Midbrain (tissue), 1 donor: ENCODE measurements at regions not wholly inside any gene's neighbourhood (a gene's known extent, or its start where the extent isn't known, plus 50 kb on each side); places are given as distances from the start of the nearest gene placed in this dataset.

Experiments
- DNase-seq: peaks from one replicate; lab custom pipeline; 2025; lab: John Stamatoyannopoulos, UW

DNA sequence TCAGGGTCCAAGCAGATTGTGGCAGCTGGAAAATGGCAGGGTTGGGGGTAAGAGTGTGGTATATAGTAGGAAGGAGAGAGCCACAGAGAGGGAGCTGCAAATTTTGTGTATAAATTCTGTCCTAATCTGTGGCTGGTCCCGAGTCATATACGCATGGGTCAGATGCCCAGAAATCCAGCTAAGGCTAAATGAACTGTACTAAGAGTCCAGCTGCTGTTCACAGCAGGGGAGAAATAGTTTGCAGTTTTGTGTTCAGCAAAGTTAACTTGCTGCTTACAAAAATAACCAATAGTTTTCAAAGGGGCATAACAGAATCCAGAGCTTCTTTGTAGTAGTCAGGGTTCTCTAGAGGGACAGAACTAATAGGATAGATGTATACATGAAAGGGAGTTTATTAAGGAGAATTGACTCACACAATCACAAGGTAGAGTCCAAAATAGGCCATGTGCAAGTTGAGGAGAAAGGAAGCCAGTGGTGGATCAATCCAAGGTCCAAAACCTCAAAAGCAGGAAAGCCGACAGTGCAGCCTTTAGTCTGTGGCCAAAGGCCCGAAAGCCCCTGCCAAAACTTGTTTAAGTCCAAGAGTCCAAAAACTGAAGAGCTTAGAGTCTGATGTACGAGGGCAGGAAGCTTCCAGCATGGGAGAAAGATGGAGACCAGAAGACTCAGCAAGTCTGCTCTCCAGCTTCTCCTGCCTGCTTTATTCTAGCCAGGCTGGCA lies 146.1 kb upstream of the KBTBD8 start:
- no peak for DNase-seq

DNA sequence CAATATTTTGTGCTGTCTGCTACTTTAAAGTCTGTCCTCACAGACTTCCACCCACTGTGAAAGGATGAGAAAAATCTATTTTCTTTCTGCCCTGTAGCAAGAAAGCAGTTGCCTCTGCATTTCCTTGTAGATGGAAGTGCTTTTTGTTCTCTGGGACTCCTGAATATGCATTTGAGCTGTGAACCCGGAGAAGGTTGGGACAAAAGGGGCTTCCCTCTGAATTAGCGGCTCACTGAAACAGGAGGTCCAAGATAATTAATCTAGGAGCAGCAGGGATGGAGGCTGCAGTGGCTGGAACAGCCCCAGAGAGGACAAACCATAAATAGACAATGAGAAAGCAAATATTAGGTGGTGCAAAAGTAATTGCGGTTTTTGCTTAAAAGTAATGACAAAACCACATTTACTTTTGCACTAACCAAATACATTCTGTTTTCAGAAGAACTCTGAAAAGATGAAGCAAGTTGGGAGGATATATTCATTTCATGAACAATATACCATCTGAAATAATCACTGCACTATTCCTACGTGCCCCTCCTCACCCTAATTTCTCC lies 143.4 kb upstream of the KBTBD8 start:
- DNase-seq: no peak

DNA sequence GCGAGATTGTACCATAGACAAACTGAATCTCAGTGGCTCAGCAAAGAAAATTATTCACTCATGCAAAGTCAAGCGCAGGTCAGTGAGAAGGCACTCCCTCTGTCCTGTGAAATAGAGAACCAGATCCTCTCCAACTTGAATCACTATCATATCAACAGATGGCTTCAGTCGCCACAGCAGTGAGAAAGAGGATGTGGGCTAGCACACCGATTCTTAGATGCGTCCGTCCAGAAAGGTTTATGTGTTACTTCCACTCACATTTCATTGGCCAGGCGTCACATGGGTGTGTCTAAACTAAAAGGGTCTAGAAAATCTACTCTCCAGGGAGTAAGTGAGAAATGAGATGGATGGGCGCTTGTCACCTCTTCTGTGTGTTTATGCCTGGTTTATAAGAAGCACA lies 141.6 kb upstream of the KBTBD8 start:
- no peak for DNase-seq

DNA sequence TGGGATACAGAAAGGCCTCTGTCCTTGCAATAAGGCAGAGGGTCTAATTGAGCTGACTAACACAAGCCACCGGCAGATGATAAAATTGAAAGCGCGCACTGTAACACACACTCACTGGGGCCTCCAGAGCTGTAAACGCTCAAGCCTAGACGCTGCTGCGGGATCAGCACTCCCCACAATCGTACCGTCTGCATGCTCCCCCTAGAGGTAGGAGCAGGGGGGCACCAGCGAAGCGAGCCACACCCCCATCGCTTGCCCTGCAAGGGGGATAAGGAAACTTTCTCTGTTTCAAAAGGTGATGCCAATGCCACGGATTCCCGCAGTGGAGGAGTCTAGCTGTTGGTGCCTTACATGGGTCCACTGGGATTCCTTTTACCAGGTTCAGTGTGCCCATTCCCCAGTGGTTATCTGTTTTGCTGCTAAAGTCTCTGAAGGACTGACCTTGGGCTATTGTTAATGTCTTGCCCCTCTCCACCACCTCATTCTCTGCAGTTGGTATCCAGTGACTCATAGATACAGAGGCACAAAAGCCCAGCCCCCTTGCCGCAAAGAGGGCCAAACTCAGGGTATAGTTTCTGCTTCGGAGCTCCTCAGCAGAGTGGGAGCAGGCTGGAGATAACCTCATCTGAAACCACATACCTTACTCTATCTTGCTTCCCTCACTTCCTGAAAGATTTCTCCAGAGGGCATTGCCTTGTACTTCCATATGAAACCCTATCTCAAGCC lies 139.3 kb upstream of the KBTBD8 start:
- no peak for DNase-seq

DNA sequence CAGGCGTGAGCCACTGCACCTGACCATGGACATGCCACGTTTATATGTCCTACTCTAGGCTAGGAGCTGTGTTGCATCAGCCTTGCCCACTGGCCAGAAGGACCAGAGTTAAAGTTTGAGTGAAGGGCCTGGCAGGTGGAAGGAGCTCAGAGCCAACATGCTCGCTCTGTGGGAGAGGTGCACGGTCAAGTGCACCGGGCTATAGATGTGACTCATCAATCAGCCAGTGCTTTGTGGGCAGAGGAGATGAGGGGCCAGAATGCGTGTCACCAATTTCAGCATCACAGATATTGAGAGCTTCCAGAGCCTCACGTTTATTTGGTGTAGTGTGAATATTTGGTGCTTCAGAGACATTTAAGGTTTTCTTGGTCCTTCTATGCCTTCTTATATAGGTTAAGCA lies 137.3 kb upstream of the KBTBD8 start:
- no peak for DNase-seq

DNA sequence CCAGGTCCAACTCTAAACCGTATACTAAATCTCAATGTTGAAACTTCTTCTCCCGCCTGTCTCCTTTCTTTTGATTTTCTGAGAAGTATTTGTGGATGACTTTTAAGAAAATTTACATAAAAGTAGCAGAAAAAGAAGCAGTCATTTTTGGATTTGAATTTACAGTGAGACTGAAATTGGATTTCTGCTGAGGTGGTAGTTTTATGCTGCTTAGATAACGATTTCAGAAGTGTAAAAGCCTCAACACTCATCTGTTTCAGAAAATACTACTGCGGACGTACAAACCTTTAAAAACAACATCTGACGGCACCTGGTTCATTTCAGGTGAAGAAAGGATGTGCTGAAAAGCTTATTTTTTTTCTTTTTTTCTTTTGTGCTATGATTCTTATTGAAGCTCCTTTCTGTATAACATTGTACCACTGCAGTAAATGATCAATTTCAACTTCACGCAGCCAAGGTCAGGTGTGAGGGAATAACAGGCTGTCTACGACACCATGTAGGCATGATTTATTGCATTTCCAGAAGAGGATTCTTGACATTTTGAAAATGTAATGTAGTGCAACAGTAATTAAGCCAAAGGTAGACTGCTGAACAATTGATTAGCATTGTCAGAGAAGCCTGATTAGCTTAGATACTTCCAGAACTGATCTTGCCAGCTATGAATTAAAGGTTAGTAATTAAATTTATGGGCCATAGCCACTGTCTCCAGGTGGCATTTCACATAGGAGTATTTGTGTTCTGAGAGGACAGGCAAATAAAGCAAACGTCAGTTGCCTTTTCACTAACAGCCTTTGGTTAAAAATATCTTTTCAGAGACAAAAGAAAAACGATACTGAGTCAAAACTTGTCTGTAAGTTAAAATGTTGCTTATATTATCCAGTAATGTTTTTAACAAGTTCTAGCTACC lies 134.6 kb upstream of the KBTBD8 start:
- DNase-seq: no peak

DNA sequence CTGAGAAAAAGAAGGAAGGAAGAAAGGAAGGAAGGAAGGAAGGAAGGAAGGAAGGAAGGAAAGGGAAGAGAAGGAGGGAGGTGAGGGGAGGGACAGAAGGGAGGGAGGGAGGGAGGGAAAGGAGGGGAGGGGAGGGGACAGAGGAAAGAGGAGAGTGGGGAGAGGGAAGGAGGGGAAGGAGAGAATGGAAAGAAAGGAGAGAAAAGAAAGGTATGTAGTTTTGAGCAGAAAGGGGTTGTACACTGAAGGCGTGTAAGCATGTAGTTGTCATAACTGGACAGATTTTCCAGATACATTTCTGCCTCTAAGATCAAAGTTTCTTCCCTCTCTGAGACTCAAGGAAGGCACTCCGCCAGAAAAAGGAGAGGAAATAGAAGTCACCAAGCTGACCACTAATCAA lies 113.4 kb upstream of the KBTBD8 start:
- no peak for DNase-seq

DNA sequence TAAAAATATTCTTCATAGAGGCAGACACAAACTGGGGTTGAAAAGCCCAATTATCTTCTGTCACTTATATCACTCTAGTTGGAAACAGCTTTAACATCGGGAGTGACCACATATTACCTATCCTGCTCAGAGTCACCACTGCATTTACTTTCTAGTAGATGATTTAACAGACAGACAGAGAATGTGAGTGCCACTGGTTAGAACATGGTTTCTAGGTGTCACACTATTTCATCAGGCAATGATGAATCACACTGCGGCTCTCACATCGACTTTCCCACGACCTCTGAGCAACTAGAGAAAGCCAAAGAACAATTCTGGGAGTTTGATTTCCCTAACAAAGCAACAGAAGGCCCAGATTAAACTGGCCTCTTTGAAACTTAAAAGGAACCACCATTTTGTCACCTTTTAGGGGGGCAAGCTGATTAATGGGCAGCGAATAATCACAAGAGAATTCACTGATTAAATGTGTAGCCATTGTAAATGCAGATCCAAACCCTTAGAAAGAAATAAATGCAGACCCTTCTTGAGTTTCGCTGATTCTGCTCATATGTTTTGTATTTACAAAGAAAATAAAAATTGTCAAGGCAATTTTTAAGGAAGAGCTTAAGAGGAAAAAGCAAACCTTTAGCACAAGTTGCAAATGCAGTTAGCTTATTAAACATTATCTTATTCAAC lies 112.6 kb upstream of the KBTBD8 start:
- no peak for DNase-seq

DNA sequence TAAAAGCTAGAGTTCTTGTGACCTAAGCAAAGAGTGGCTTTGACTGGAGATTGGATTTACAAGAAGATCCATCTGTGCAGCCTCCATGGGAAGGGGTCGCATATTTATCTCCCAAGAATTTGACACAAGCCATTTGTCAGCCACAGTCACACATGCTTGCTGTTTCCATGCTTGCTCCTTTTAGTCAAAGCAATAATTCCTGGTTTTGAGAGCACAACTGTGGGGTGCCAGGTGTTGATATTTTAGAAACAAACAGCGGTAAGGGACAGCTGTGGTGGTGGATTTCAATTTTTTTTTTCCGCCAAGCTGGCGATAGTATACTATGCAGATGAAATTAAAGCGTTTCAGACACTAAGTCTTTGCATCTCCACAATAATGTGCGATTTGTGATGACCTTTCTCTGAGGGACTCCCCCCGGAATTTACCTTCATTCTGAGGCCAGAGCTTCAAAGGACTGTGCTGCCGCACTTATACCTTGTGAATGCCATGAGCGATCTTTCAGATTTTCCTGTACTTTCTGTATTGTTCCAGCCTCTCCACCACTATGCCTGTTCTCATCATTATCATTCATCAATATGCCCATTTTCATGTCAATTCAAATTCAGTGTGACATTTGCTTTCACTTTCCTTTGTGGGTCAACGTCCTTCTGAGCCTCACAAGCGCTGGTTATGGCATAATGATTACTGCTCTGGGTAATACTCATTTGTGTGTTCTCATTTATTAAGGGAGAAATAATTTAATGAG lies 108.2 kb upstream of the KBTBD8 start:
- no peak for DNase-seq

DNA sequence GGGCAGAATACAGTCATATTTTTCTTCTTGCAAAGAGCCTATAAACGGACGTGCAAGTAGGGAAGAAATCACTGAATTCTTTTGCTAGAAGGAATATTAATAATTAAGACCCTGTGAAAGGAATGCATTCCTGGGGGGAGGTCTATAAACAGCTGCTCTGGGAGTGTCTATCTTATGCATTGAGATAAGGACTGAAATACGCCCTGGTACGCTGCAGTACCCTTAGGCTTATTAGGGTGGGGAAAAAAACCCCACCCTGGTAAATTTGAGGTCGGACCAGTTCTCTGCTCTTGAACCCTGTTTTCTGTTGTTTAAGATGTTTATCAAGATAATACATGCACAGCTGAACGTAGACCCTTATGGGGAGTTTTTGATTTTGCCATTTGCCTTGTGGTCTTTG lies 100.0 kb upstream of the KBTBD8 start:
- DNase-seq: no peak

DNA sequence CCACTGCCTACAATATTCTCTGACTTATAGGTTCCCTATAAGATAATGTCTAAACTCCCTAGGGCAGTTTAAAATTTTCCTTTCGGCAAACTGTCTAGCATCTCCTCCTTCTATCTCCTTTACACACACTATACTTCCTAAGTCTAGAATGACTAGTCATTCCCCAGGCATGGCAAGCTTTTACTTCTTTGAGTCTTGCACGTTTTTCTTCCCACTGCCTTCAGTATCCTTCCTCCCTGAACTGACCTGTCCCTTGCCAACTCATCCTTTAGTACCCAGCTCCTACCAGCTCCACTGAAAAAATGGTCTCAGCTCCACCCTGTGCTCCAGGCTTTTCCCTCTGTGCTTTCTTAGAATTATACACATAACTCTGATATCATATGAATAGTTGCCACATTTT lies 93.8 kb upstream of the KBTBD8 start:
- no peak for DNase-seq

DNA sequence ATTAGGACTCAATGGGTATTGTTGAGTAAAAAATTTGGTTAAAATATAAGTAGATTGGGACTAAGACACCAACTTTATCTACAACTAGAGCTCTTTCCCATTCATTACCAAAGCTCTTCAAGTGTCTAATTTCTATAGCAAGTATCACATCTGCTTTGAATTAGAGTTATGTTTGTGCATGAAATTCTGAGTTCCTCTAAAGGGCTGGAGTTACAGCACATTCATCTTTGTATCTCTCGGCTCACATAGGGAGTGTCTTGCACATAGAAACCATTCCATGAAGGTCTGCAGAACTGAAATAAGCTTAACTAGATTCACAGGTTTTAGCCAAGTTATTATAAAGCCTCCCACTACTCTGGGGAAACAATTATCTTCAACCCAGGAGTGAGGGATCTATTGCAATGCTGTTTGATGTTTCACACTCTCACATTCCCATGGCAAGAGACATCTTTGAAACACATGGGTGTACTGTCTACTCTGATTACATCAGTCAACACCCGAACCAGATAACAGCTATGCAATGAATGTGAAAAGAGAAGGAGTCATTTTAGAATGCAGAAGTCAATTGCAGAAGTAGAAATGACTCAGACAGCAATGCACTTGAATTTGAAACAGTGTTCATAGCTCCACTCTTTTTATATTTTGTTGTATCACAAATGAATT lies 93.1 kb upstream of the KBTBD8 start:
- DNase-seq: no peak

DNA sequence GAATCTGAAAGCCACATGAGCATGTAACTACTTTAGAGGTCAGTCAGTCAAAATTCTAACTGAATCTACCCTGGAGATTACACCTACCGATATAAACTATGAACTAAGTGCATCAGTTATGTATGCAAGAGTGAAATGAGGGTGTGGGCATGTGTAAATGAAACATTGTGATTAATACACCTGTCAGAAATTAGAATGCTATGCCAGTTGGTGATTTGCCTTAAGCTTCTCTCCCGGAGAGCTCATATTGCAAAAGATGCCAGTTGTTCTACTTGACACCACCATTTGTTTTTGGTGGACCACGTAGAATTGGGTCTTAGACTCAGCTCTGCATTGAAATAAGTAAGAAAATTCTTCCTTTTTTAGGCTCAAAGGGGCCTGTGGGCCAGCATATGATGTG lies 91.0 kb upstream of the KBTBD8 start:
- DNase-seq: no peak

DNA sequence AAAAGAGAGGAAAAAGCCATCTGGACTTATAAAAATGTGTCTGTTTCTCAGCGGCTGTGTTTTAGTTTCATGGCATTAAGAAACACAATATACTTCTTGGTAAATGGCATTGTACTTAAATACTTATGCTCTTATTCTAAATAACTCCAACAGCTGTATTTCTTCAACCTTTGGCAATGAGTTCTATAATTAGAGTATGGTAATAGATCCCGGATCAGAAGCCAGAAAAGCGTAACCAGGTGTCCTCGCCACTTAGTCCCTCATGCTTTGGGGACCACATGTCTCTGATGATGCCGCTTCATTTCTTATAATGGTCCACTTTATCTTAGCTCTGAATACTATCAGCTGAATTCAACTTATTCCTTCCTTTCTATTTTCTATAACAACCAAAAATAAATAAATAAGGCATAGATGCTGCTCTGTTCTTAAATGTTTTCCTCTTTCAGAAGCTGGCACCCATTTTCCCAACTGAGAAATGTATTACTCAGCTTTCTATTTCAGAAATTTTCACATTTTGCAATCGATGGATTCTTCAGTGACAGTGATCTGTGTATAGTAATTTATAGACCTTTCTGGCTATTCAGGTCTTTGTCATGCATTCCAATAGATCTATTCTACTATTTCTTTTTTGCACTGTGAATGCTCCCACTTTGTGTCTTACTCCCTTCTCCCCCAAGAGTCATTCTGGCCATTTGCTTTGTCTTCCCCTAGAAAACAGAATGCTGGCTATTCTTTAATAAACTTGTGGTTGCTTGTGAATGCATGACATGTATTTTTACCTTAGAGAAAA lies 87.6 kb upstream of the KBTBD8 start:
- no peak for DNase-seq

DNA sequence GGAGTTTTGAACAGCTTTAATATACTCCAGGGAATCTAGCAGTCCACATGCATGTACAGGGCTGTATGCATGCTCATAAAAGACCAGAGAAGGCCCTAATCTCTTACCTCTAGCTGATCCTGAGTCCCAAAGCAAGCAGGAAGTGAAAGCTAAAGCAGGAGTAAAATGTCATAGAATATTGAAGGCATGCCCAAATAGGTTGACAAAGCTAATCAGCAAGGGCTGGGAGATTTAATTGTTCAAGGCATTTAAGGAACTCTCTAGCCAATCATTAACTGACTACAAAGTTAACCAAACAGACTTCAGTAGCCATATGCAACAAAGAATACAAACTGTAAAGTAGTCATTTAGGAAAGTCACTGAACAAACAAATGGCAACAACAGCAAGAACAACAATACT lies 85.8 kb upstream of the KBTBD8 start:
- no peak for DNase-seq

DNA sequence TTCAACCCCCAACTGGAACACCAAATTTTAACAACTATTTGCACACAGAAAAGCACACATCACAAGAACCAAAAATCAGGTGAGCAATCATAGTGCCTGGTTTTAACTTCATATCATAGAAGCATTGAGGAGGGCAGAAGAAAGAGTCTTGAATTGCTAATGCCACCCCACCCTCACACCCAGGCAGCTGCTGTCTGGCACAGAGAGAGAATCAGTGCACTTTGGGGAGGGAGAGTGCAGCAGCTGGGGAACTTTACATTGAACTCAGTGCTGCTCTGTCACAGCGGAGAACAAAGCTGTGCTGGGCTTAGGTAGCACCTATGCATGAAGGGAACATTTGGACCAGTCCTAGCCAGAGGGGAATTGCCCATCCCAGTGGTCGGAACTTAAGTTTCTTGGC lies 76.0 kb upstream of the KBTBD8 start:
- no peak for DNase-seq

DNA sequence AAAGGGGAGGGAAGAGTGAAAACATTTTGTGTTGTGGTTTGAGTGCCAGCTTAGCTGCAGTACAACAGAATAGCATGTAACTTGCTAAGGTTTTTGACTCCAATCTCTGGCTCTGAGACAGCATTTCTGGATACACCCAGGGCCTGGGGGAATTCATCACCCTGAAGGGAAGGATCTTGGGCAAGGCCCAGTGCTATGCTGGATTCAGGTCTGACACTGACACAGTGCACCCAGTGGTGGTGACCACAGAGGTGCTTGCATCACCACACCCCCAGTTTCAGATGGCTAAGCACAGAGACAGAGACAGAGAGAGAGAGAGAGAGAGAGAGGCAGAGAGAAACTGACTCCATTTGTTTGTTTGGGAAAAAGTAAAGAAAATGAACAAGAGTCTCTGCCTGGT lies 74.1 kb upstream of the KBTBD8 start:
- no peak for DNase-seq

DNA sequence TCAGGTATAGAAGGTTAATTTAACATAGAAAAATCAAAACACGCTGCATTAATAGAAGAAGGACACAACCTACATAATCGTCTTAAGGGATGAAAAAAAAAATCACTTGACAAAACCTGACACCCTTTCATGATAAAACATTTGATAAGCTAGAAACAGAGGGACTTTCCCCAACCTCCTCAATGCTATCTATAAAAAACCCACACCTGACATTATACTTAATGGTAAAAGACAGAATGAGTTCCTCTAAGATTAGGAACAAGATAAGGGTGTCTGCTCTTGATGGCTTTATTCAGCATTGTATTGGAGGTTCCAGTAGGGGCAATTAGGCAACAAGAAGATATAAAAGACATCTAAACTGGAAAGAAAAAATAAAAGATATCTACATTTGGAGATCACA lies 69.9 kb upstream of the KBTBD8 start:
- no peak for DNase-seq

DNA sequence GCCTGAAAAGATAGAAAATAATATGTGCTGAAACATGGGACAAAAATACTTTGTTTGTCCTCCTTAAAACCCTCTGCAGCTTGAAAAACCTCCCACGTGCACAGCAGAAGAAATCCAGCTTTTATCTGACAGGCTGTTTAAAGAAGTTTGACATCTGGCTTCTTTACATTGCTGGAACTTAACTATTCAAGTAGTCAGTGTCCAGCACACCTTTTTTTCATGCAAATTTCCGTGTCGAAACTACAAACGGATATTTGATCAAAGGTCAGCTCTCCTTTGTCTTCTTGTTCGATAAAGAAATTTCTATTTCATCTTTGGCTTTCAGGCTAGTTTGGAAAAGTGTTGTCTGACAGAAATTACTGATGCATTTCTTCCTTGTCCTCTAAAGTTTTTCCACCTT lies 66.8 kb upstream of the KBTBD8 start:
- no peak for DNase-seq

DNA sequence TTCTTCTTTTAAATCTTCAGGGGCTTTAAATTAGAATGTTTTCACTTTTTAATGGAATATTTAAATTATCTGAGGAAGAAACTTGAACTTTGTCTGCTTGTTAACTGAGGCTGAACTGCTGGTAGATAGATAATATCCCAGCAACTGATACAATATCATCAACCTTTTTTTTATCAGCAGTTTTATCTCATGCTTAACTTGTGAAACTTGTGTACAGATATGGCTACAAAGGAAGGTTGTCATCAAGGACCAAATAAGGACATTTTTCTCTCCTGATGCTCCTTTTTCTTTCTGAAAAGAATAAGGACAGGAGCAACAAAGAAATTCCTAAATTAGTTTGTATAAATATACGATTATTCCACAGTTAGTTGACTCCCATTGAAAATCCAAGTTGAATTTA lies 66.4 kb upstream of the KBTBD8 start:
- DNase-seq: no peak
